ENCODE measurements at regions not wholly inside any gene's neighbourhood (a gene's known extent, or its start where the extent isn't known, plus 50 kb on each side); places are given as distances from the start of the nearest gene placed in this dataset.

GRCh38 chr20:57860576-57860975 is 150.8 kb upstream of the PMEPA1 start:
- TF ChIP-seq POLR2A (IDR thresholded peaks at IDR 0.05) (no peak), CTCF (IDR thresholded peaks at IDR 0.05) (no peak), POLR2AphosphoS5 (IDR thresholded peaks at IDR 0.05) (no peak)
